Neural cell (in vitro differentiated cells): ENCODE measurements at regions not wholly inside any gene's neighbourhood (a gene's known extent, or its start where the extent isn't known, plus 50 kb on each side); places are given as distances from the start of the nearest gene placed in this dataset.

Experiments used
- CTCF ChIP-seq: fragments of 450-650 bp; IDR thresholded peaks from 2 replicates; pipeline ENCODE4 v1.5.1; 2014; ENCODE audit warnings: antibody characterized with exemption, mild to moderate bottlenecking, moderate library complexity; ENCODE audit not compliant: poor library complexity, severe bottlenecking
- EZH2 ChIP-seq: fragments of 200-600, 300-800 bp; shearing (Covaris generic), sonication (generic); IDR thresholded peaks from 2 replicates; pipeline ENCODE4 v1.6.1; 2014; ENCODE audit warnings: antibody characterized with exemption, low read length, borderline replicate concordance, mild to moderate bottlenecking; ENCODE audit not compliant: insufficient read depth, poor library complexity, severe bottlenecking
- MXI1 ChIP-seq: fragments of 450-650 bp; conservative IDR thresholded peaks from 2 replicates; pipeline ENCODE4 v1.6.1; 2014; ENCODE audit warnings: antibody characterized with exemption, mild to moderate bottlenecking; ENCODE audit not compliant: poor library complexity, severe bottlenecking
- REST ChIP-seq: IDR thresholded peaks from 2 replicates; pipeline ENCODE4 v1.6.1; 2012; ENCODE audit warnings: borderline replicate concordance
- TAF1 ChIP-seq: IDR thresholded peaks from 2 replicates; pipeline ENCODE4 v1.6.1; 2012; ENCODE audit warnings: low read depth

GRCh38 chr6:110529907-110530306, 53.5 kb upstream of the SLC22A16 start:
- no peak for TF ChIP-seq CTCF
- TF ChIP-seq EZH2, result no peak
- TF ChIP-seq TAF1, result no peak
- no peak for TF ChIP-seq REST
- TF ChIP-seq MXI1, result no peak
